Endothelial cell of umbilical vein (primary cell): ENCODE measurements at regions not wholly inside any gene's neighbourhood (a gene's known extent, or its start where the extent isn't known, plus 50 kb on each side); places are given as distances from the start of the nearest gene placed in this dataset.

ENCODE experiments used
- BruUV-seq: library from RNA; stranded (reverse); fragments of 400-500 nt; replicated peaks from 2 replicates; lab custom pipeline; 2021; lab: Mats Ljungman, UMichigan
- CTCF ChIA-PET: fragments of 300-600, 350-600 bp; sonication (Branson Sonifier 250); formaldehyde crosslinking; loops from one replicate; lab custom pipeline; 2021; ENCODE audit warnings: antibody characterized with exemption, inconsistent platforms; lab: Charles Lee
- POLR2A ChIA-PET: fragments of 300-600, 350-600 bp; sonication (Branson Sonifier 250); formaldehyde crosslinking; loops from one replicate; lab custom pipeline; 2021; ENCODE audit warnings: antibody characterized with exemption, inconsistent platforms; lab: Charles Lee
- DNase-seq: peaks from one replicate; pipeline ENCODE4 v3.0.0-alpha.2; 2011; ENCODE audit warnings: low read depth, low spot score
- FAIRE-seq: peaks from 2 replicates; lab custom pipeline; 2011; peaks lifted over from hg19 to GRCh38; lab: Jason Lieb, UNC
- H2AFZ ChIP-seq: 2 replicates; pipeline ENCODE4 v1.6.0; 2012; ENCODE audit warnings: low read depth, low read length, control low read depth, inconsistent platforms
- H3K27ac ChIP-seq: 2 replicates; pipeline ENCODE4 v1.5.1; 2011; ENCODE audit warnings: low read depth, mild to moderate bottlenecking, control low read depth, low read length, moderate library complexity; ENCODE audit not compliant: insufficient read depth
- H3K27me3 ChIP-seq, 2 experiments: 2 replicates each; pipeline versions ENCODE4 v1.6.0 to v1.6.1; 2011; ENCODE audit warnings: low read length in 2 of 2, mixed read lengths in 1 of 2; ENCODE audit not compliant: control insufficient read depth in 2 of 2, insufficient read depth in 2 of 2
- H3K36me3 ChIP-seq, 2 experiments: 2 replicates in 1 of 2; 3 replicates in 1 of 2; pipeline ENCODE4 v1.5.1; 2011; ENCODE audit warnings: low read length in 2 of 2, mild to moderate bottlenecking in 1 of 2, moderate library complexity in 1 of 2; ENCODE audit not compliant: control insufficient read depth in 2 of 2, insufficient read depth in 2 of 2; ENCODE audit errors: extremely low read depth in 1 of 2
- H3K4me1 ChIP-seq: 3 replicates; pipeline ENCODE4 v1.5.1; 2011; ENCODE audit warnings: mild to moderate bottlenecking, low read length; ENCODE audit not compliant: control insufficient read depth, insufficient read depth; ENCODE audit errors: extremely low read depth
- H3K4me2 ChIP-seq: 2 replicates; pipeline ENCODE4 v1.6.1; 2011; ENCODE audit warnings: low read length, control low read depth, mixed read lengths; ENCODE audit not compliant: insufficient read depth
- H3K4me3 ChIP-seq, 3 experiments: fragments of 200-600 bp in 1 of 3; sonication (generic), shearing (Covaris generic) in 1 of 3; replicated peaks in 1 of 3; 2 replicates each; pipeline ENCODE4 v1.5.1; 2011 to 2016; ENCODE audit warnings: control low read depth in 3 of 3, low read length in 3 of 3, mild to moderate bottlenecking in 2 of 3, inconsistent platforms in 1 of 3, low read depth in 1 of 3, moderate library complexity in 1 of 3; ENCODE audit not compliant: insufficient read depth in 1 of 3
- H3K79me2 ChIP-seq: 2 replicates; pipeline ENCODE4 v1.6.0; 2012; ENCODE audit warnings: low read length, inconsistent platforms; ENCODE audit not compliant: control insufficient read depth, insufficient read depth
- H3K9ac ChIP-seq: replicated peaks from 2 replicates; pipeline ENCODE3; 2011; ENCODE audit warnings: low read length, control low read depth; ENCODE audit not compliant: insufficient read depth; ENCODE audit errors: extremely low read depth
- H3K9me1 ChIP-seq: replicated peaks from 3 replicates; pipeline ENCODE4 v1.6.0; 2011; ENCODE audit warnings: mild to moderate bottlenecking, low read length; ENCODE audit not compliant: control insufficient read depth, insufficient read depth; ENCODE audit errors: extremely low read depth
- H3K9me3 ChIP-seq: replicated peaks from 2 replicates; pipeline ENCODE4 v1.5.1; 2012; ENCODE audit warnings: low read length, inconsistent platforms; ENCODE audit not compliant: control insufficient read depth, insufficient read depth
- H4K20me1 ChIP-seq: replicated peaks from 2 replicates; pipeline ENCODE3; 2011; ENCODE audit warnings: mild to moderate bottlenecking, low read length; ENCODE audit not compliant: control insufficient read depth, insufficient read depth; ENCODE audit errors: extremely low read depth
- CTCF ChIP-seq, 2 donors: IDR thresholded peaks; 1 replicate in 1 of 2; 2 replicates in 1 of 2; pipeline ENCODE4 v1.5.1; 2011; ENCODE audit warnings: low read length in 2 of 2, mild to moderate bottlenecking in 2 of 2, moderate library complexity in 2 of 2, control low read depth in 1 of 2, inconsistent platforms in 1 of 2, low read depth in 1 of 2; ENCODE audit not compliant: insufficient read depth in 1 of 2; ENCODE audit errors: extremely low read depth in 1 of 2
- EZH2 ChIP-seq: IDR thresholded peaks from 2 replicates; pipeline ENCODE4 v1.6.1; 2012; ENCODE audit warnings: borderline replicate concordance, low read depth, mild to moderate bottlenecking, moderate library complexity, low read length, inconsistent platforms; ENCODE audit not compliant: severe bottlenecking
- FOS ChIP-seq: IDR thresholded peaks from 2 replicates; pipeline ENCODE4 v1.6.1; 2011; ENCODE audit warnings: mild to moderate bottlenecking, low read length, moderate library complexity, borderline replicate concordance; ENCODE audit not compliant: insufficient read depth
- GATA2 ChIP-seq: IDR thresholded peaks from 2 replicates; pipeline ENCODE4 v1.7.0; 2011; ENCODE audit warnings: low read depth, mild to moderate bottlenecking, moderate library complexity, mixed read lengths, low read length; ENCODE audit not compliant: insufficient read length, insufficient read depth
- JUN ChIP-seq: IDR thresholded peaks from 2 replicates; pipeline ENCODE4 v1.6.1; 2011; ENCODE audit warnings: borderline replicate concordance, low read depth; ENCODE audit not compliant: insufficient read length, insufficient read depth
- MAX ChIP-seq: IDR thresholded peaks from 2 replicates; pipeline ENCODE4 v1.6.1; 2011; ENCODE audit not compliant: insufficient read depth, insufficient read length
- MYC ChIP-seq: IDR thresholded peaks from one replicate; pipeline ENCODE4 v1.6.1; 2011; ENCODE audit warnings: mild to moderate bottlenecking, low read depth, low read length
- POLR2A ChIP-seq: IDR thresholded peaks from 2 replicates; pipeline ENCODE4 v1.6.1; 2012; ENCODE audit warnings: low read depth, mild to moderate bottlenecking, control low read depth, low read length
- POLR2AphosphoS5 ChIP-seq: IDR thresholded peaks from 2 replicates; pipeline ENCODE4 v1.6.1; 2012; ENCODE audit warnings: low read depth, mild to moderate bottlenecking, control low read depth, low read length, moderate library complexity; ENCODE audit not compliant: insufficient read depth
- dilution Hi-C: fragments of 300-500 bp; cut with MboI; formaldehyde crosslinking; loops from one replicate; pipeline ENCODE4 v1.15.0; 2019; ENCODE audit warnings: low sequenced_read_pairs; ENCODE audit not compliant: extremely low pct_ligation_motif_present
- intact Hi-C: fragments of 100-400 bp; cut with micrococcal nuclease; formaldehyde crosslinking; loops from one replicate; pipeline ENCODE4 v1.10.0; 2022

DNA sequence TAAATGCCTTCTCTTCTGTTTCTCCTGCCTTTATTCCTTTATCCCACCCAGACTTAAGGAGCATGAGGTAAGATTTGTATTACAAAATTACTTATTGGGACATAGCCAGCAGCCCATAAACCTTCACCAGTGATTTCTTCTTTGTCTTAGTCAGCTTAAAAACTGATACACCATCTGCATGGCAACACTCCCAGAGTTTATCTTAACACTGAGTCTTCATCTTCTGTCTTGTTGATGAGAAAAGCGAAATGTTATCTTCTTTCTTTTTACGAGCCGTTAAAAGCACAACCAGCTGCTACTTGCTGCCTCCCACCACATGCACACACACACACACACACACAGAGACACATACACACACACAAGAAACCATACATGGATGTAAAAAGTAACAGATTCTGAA, 116.7 kb downstream of the VCY start:
- no peaks in the 10 kb centered on the region for H3K79me2 ChIP-seq
- ChIA-PET POLR2A (no interaction called here), CTCF (no interaction called here)
- H3K27me3 ChIP-seq = no peaks in the 10 kb centered on the region
- BruUV-seq = no TSS peak
- H3K9ac ChIP-seq = no peak overlapping the region
- no peak overlapping the region for H3K27ac ChIP-seq
- H3K36me3 ChIP-seq = no peaks in the 10 kb centered on the region
- TF ChIP-seq GATA2 (no peak), EZH2 (no peak), JUN (no peak), FOS (no peak), MYC (no peak), POLR2AphosphoS5 (no peak), POLR2A (no peak)
- no peak overlapping the region for H3K4me2 ChIP-seq
- DNase-seq = no peak
- FAIRE-seq = no peak
- no peaks in the 10 kb centered on the region for H3K4me1 ChIP-seq
- H3K4me3 ChIP-seq = no peak overlapping the region
- no peak overlapping the region for H2AFZ ChIP-seq
- dilution Hi-C loops (no loop called here), intact Hi-C loops (no loop called here)
- no peaks in the 10 kb centered on the region for H3K9me1 ChIP-seq
- no peaks in the 10 kb centered on the region for H3K9me3 ChIP-seq
- no peaks in the 10 kb centered on the region for H4K20me1 ChIP-seq

GRCh38 chrY:13871426-13871825, 114.8 kb downstream of the VCY start:
- no peak overlapping the region for H3K9ac ChIP-seq
- H3K79me2 ChIP-seq = no peaks in the 10 kb centered on the region
- no peak overlapping the region for H3K27ac ChIP-seq
- no peaks in the 10 kb centered on the region for H3K9me3 ChIP-seq
- H3K4me1 ChIP-seq = no peaks in the 10 kb centered on the region
- FAIRE-seq (no peak), DNase-seq (no peak)
- H3K4me2 ChIP-seq = no peak overlapping the region
- dilution Hi-C loops = no loop called here
- TF ChIP-seq POLR2AphosphoS5 = no peak
- TF ChIP-seq EZH2 = no peak
- no peak for TF ChIP-seq MAX
- TF ChIP-seq POLR2A = no peak
- no peak for TF ChIP-seq MYC
- no peak for TF ChIP-seq GATA2
- no peak for TF ChIP-seq JUN
- no peak for TF ChIP-seq CTCF (IDR thresholded peaks at IDR 0.05; ENCODE audit: extremely low read depth in 1 of 2, insufficient read depth in 1 of 2, low read depth in 1 of 2, low read length in 2 of 2)
- no peak for TF ChIP-seq FOS
- H3K36me3 ChIP-seq = no peaks in the 10 kb centered on the region
- no peaks in the 10 kb centered on the region for H3K9me1 ChIP-seq
- POLR2A ChIA-PET = no interaction called here
- no peak overlapping the region for H3K4me3 ChIP-seq
- H2AFZ ChIP-seq = no peak overlapping the region
- no TSS peak for BruUV-seq
- no peaks in the 10 kb centered on the region for H4K20me1 ChIP-seq
- CTCF ChIA-PET = no interaction called here
- H3K27me3 ChIP-seq = no peaks in the 10 kb centered on the region
- intact Hi-C loops = no loop called here
